SK-N-SH (cell line): ENCODE measurements at regions not wholly inside any gene's neighbourhood (a gene's known extent, or its start where the extent isn't known, plus 50 kb on each side); places are given as distances from the start of the nearest gene placed in this dataset.

Experiments used
- CTCF ChIP-seq: fragments of 200-600 bp; sonication (generic); IDR thresholded peaks from 2 replicates; pipeline ENCODE4 v1.6.1; 2017; ENCODE audit warnings: antibody characterized with exemption, mild to moderate bottlenecking, moderate library complexity
- EZH2phosphoT487 ChIP-seq: fragments of 200-600 bp; sonication (generic); IDR thresholded peaks from 2 replicates; pipeline ENCODE4 v1.6.1; 2017; ENCODE audit warnings: low read depth, mixed run types, mild to moderate bottlenecking, antibody characterized with exemption, moderate library complexity, borderline replicate concordance
- FOXM1 ChIP-seq: IDR thresholded peaks from 2 replicates; pipeline ENCODE4 v1.4.0; 2012; ENCODE audit warnings: low read depth, mild to moderate bottlenecking
- MEF2A ChIP-seq: IDR thresholded peaks from 2 replicates; pipeline ENCODE4 v1.4.0; 2012; ENCODE audit warnings: low read depth, borderline replicate concordance
- POLR2AphosphoS5 ChIP-seq: IDR thresholded peaks from 2 replicates; pipeline ENCODE4 v1.6.1; 2012; ENCODE audit warnings: low read depth, low read length
- SIN3A ChIP-seq: IDR thresholded peaks from 2 replicates; pipeline ENCODE4 v1.6.1; 2012; ENCODE audit warnings: low read depth, mild to moderate bottlenecking, low read length, moderate library complexity, borderline replicate concordance
- TF ChIP-seq, protein P1 (sequence below): IDR thresholded peaks from 2 replicates; pipeline ENCODE4 v1.4.0; 2012; ENCODE audit warnings: low read depth
- TF ChIP-seq, protein P2 (sequence below): IDR thresholded peaks from 2 replicates; pipeline ENCODE4 v1.4.0; 2012; ENCODE audit warnings: low read depth, borderline replicate concordance

- TF ChIP-seq CTCF: no peak
- TF ChIP-seq EZH2phosphoT487: no peak
- no peak for TF ChIP-seq FOXM1
- no peak for TF ChIP-seq MEF2A
- no peak for TF ChIP-seq SIN3A
- TF ChIP-seq, protein P1, sequence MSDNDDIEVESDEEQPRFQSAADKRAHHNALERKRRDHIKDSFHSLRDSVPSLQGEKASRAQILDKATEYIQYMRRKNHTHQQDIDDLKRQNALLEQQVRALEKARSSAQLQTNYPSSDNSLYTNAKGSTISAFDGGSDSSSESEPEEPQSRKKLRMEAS: no peak
- TF ChIP-seq POLR2AphosphoS5: no peak
- TF ChIP-seq, protein P2, sequence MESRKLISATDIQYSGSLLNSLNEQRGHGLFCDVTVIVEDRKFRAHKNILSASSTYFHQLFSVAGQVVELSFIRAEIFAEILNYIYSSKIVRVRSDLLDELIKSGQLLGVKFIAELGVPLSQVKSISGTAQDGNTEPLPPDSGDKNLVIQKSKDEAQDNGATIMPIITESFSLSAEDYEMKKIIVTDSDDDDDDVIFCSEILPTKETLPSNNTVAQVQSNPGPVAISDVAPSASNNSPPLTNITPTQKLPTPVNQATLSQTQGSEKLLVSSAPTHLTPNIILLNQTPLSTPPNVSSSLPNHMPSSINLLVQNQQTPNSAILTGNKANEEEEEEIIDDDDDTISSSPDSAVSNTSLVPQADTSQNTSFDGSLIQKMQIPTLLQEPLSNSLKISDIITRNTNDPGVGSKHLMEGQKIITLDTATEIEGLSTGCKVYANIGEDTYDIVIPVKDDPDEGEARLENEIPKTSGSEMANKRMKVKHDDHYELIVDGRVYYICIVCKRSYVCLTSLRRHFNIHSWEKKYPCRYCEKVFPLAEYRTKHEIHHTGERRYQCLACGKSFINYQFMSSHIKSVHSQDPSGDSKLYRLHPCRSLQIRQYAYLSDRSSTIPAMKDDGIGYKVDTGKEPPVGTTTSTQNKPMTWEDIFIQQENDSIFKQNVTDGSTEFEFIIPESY: no peak
Measured at GRCh38 chr2:60317034-60317386, 236.4 kb downstream of the BCL11A start.
